Uterus (tissue), 3 donors: ENCODE measurements at regions not wholly inside any gene's neighbourhood (a gene's known extent, or its start where the extent isn't known, plus 50 kb on each side); places are given as distances from the start of the nearest gene placed in this dataset.

Source experiments
- DNase-seq, 2 donors: peaks; one replicate each; pipeline ENCODE4 v3.0.0-alpha.2; 2019 to 2020
- H3K27ac ChIP-seq, 2 donors: fragments of 200-600 bp; sonication (generic); 1 replicate in 1 of 2; 2 replicates in 1 of 2; pipeline ENCODE4 v1.5.1; 2016 to 2018
- H3K27me3 ChIP-seq, 2 donors: fragments of 200-600 bp; sonication (generic); one replicate each; pipeline ENCODE4 v1.5.1; 2018 to 2019; ENCODE audit warnings: control low read depth in 1 of 2
- H3K36me3 ChIP-seq, 2 donors: fragments of 200-600 bp; sonication (generic); one replicate each; pipeline ENCODE4 v1.5.1; 2019; ENCODE audit warnings: control low read depth in 1 of 2
- H3K4me1 ChIP-seq, 2 donors: fragments of 200-600 bp; sonication (generic); one replicate each; pipeline ENCODE4 v1.5.1; 2018 to 2019; ENCODE audit warnings: control low read depth in 1 of 2
- H3K4me3 ChIP-seq, 2 donors: fragments of 200-600 bp; sonication (generic); 1 replicate in 1 of 2; 2 replicates in 1 of 2; pipeline ENCODE4 v1.5.1; 2018 to 2019; ENCODE audit warnings: mild to moderate bottlenecking in 1 of 2
- H3K9me3 ChIP-seq, 2 donors: fragments of 200-600 bp; sonication (generic); one replicate each; pipeline ENCODE4 v1.5.1; 2019; ENCODE audit warnings: control low read depth in 1 of 2
- POLR2A ChIP-seq, 2 donors: fragments of 450-650 bp; IDR thresholded peaks; one replicate each; pipeline ENCODE4 v1.6.1; 2016; ENCODE audit warnings: antibody characterized with exemption in 2 of 2, mild to moderate bottlenecking in 1 of 2, moderate library complexity in 1 of 2
- intact Hi-C: fragments of 100-400 bp; cut with DNase I; formaldehyde crosslinking; loops from one replicate; pipeline ENCODE4 v1.15.1; 2023; ENCODE audit warnings: low total_unique reads
- TF ChIP-seq, protein P1 (sequence below), 4 experiments: fragments of 200-600 bp in 2 of 4; fragments of 450-650 bp in 2 of 4; sonication (generic) in 2 of 4; IDR thresholded peaks; one replicate each; pipeline ENCODE4 v1.5.1; 2016 to 2019; ENCODE audit warnings: antibody characterized with exemption in 4 of 4, mild to moderate bottlenecking in 2 of 4, moderate library complexity in 1 of 4
- donor health status: DM: yes; HTN: yes; CAD: no.

DNA sequence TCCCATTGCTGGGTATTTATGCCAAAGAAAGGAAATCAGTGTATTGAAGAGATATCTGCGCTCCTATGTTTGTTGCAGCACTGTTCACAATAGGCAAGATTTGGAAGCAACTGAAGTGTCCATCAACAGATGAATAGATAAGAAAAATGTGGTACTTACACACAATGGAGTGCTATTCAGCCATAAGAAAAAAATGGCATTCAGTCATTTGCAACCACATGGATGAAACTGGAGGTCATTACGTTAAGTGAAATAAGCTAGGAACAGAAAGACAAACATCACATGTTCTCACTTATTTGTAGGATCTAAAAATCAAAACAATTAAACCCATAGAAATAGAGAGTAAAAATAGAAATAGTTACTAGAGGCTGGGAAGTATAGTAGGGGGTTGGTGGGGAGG is 1133.1 kb upstream of the ACO1 start:
- Histone ChIP-seq H3K9me3 (no peaks in the 10 kb centered on the region), H3K4me1 (no peaks in the 10 kb centered on the region), H3K36me3 (no peaks in the 10 kb centered on the region), H3K4me3 (no peak overlapping the region), H3K27ac (no peak overlapping the region), H3K27me3 (no peaks in the 10 kb centered on the region)
- no peak for TF ChIP-seq POLR2A (IDR thresholded peaks at IDR 0.05)
- TF ChIP-seq, protein P1, sequence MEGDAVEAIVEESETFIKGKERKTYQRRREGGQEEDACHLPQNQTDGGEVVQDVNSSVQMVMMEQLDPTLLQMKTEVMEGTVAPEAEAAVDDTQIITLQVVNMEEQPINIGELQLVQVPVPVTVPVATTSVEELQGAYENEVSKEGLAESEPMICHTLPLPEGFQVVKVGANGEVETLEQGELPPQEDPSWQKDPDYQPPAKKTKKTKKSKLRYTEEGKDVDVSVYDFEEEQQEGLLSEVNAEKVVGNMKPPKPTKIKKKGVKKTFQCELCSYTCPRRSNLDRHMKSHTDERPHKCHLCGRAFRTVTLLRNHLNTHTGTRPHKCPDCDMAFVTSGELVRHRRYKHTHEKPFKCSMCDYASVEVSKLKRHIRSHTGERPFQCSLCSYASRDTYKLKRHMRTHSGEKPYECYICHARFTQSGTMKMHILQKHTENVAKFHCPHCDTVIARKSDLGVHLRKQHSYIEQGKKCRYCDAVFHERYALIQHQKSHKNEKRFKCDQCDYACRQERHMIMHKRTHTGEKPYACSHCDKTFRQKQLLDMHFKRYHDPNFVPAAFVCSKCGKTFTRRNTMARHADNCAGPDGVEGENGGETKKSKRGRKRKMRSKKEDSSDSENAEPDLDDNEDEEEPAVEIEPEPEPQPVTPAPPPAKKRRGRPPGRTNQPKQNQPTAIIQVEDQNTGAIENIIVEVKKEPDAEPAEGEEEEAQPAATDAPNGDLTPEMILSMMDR (IDR thresholded peaks at IDR 0.05): no peak
- intact Hi-C loops: no loop called here
- DNase-seq: no peak

- Histone ChIP-seq H3K36me3 (no peaks in the 10 kb centered on the region), H3K27me3 (no peaks in the 10 kb centered on the region), H3K27ac (no peak overlapping the region), H3K4me1 (no peaks in the 10 kb centered on the region), H3K9me3 (no peaks in the 10 kb centered on the region), H3K4me3 (no peak overlapping the region)
- TF ChIP-seq POLR2A (IDR thresholded peaks at IDR 0.05): no peak
- TF ChIP-seq, protein P1 (IDR thresholded peaks at IDR 0.05): no peak
- intact Hi-C loops: no loop called here
- no peak for DNase-seq
Measured at GRCh38 chr9:31253800-31254762, 1130.4 kb upstream of the ACO1 start.

- Histone ChIP-seq H3K4me3 (no peak overlapping the region), H3K27ac (no peak overlapping the region), H3K27me3 (no peaks in the 10 kb centered on the region), H3K9me3 (no peaks in the 10 kb centered on the region), H3K36me3 (no peaks in the 10 kb centered on the region), H3K4me1 (no peaks in the 10 kb centered on the region)
- TF ChIP-seq, protein P1 (IDR thresholded peaks at IDR 0.05): no peak
- TF ChIP-seq POLR2A (IDR thresholded peaks at IDR 0.05): no peak
- intact Hi-C loops: no loop called here
- no peak for DNase-seq
Measured at GRCh38 chr9:31255211-31255610, 1129.2 kb upstream of the ACO1 start.

- Histone ChIP-seq H3K27ac (no peak overlapping the region), H3K36me3 (no peaks in the 10 kb centered on the region), H3K4me1 (no peaks in the 10 kb centered on the region), H3K9me3 (no peaks in the 10 kb centered on the region), H3K27me3 (no peaks in the 10 kb centered on the region), H3K4me3 (no peak overlapping the region)
- TF ChIP-seq POLR2A (IDR thresholded peaks at IDR 0.05): no peak
- TF ChIP-seq, protein P1 (IDR thresholded peaks at IDR 0.05): no peak
- intact Hi-C loops: no loop called here
- DNase-seq: no peak
Measured at GRCh38 chr9:31259824-31260223, 1124.6 kb upstream of the ACO1 start.

DNA sequence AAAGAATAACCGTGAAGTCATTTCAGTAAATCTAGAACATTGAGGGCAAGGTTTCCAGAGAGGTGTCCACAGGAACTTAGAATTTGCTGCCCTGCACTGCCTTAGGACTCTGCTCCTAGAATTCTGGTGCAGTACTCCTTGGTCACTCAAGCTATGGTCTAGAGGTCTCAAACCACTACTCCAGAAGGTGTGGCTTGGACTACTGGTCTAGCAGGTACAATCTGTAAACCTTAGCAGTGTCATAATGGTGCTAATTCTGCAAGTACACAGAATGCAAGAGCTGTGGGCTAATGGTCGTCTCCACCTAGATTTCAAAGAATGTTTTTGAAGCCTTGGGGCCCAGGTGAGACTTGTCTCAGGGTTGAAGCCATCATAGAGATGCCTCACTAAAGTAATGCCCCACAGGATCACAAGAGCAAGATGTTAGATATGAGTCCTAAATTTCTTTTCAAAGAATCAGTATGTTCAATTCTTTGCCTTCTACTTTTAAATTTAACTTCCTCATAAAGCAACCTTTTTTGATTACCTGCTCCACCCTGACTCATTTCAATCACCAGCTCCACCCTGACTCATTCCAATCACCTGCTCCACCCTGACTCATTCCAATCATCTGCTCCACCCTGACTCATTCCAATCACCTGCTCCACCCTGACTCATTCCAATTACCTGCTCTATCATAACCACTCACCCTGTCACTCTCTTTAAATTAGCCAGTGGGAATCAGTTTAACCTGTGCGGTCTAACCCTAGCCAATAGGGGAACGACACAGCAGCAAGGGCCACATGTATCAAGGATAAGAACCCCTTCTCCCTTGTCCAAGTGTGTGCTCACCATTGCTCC is 1111.8 kb upstream of the ACO1 start:
- Histone ChIP-seq H3K4me1 (no peaks in the 10 kb centered on the region), H3K9me3 (no peaks in the 10 kb centered on the region), H3K36me3 (no peaks in the 10 kb centered on the region), H3K27me3 (no peaks in the 10 kb centered on the region), H3K27ac (no peak overlapping the region), H3K4me3 (no peak overlapping the region)
- intact Hi-C loops: no loop called here
- no peak for DNase-seq
- TF ChIP-seq, protein P1 (IDR thresholded peaks at IDR 0.05): no peak
- no peak for TF ChIP-seq POLR2A (IDR thresholded peaks at IDR 0.05)
